Stimulated activated CD4-positive, alpha-beta T cell treated with anti-CD3 and anti-CD28 coated beads, TNF-alpha, amount 100 ng/mL, for 4 hours (primary cell): ENCODE measurements at regions not wholly inside any gene's neighbourhood (a gene's known extent, or its start where the extent isn't known, plus 50 kb on each side); places are given as distances from the start of the nearest gene placed in this dataset.
A peak's percentile ranks its signal among the peaks of the same experiment; 100 is the strongest.
"Not testable (repeated sequence)": the region's sequence is repeated elsewhere in the genome, so short reads cannot be mapped to it uniquely, and the experiment has no call there.

Experiments used
- DNase-seq, 3 experiments: peaks; one replicate each; pipeline ENCODE4 v3.0.0-alpha.2; 2020; ENCODE audit warnings: low read depth in 3 of 3

DNA sequence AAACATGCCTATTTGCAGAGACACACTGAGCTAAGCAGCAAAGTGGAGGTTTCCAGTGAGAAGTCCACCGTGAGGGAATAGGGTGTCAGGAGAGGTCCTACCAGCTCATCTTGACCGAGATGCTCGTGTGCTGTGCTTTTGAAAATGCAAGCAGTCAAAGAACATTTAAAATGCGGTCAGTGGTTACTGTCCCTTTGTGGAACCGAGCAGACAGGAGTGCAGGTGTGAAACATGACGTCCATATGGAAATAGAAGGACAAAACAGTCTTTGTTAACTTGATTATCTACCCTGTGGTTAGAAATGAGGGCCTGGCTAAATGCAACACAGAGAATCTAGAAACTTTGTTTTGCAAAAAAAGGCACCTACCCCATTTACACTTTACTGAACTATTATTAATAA, 473.3 kb downstream of the SPATA31A6 start:
- not testable (repeated sequence) for DNase-seq

DNA sequence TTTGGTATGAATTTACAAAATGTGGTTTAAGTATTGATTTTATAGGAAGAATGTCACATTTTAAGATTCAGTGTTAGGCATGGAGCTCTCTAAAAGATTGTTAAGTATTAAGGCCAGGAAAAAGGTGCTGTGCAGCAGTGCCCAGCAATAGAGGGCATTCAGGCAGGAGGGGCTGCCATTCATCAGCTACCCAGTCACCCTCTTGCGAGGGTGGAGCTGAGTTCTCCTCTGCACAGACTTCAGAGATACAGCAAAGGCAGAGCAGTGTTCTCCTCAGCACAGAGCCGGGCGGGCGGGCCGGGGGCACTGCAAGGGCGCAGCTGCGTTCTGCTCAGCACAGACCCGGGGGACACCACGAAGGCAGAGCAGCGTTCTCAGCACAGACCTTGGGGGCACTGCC, 474.0 kb downstream of the SPATA31A6 start:
- DNase-seq = not testable (repeated sequence)

DNA sequence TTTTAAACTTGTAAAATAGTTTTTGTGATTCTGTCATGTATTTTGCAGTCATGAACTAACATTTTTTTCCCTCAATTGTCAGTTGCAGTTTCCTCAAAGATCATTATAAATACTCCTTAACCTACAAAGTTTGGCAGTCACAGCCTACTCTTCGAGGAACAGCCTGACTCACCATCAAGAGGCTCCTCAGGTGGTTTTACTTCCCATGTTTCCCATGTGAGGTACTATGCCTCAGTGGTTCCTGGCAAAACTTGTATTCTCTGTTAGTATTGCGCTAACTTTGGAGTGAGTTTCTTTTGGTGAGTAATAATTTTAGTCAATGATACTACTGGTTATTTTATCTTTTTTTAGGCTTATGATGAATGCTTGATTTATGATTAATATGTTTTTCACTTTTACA, 513.7 kb downstream of the SPATA31A6 start:
- not testable (repeated sequence) for DNase-seq

DNA sequence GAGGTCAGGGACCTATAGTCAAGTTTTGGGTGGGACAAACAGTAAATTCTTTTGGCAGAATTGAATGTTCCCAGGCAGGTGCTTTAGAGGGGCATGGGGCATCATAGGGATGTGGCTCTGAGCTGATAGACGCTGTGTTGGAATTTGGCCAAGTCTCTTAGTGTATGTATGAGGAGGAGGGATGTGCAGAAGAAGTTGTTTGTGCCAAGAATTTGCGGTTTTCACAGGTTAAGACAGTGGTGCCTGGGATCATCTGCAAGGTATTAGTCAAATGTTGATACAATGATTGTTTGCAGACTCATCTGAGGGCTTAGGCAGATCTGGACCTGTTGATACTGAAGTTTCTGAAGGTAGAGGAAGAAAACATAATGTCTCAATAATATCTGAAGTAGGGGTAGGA, 519.4 kb downstream of the SPATA31A6 start:
- DNase-seq = not testable (repeated sequence)

DNA sequence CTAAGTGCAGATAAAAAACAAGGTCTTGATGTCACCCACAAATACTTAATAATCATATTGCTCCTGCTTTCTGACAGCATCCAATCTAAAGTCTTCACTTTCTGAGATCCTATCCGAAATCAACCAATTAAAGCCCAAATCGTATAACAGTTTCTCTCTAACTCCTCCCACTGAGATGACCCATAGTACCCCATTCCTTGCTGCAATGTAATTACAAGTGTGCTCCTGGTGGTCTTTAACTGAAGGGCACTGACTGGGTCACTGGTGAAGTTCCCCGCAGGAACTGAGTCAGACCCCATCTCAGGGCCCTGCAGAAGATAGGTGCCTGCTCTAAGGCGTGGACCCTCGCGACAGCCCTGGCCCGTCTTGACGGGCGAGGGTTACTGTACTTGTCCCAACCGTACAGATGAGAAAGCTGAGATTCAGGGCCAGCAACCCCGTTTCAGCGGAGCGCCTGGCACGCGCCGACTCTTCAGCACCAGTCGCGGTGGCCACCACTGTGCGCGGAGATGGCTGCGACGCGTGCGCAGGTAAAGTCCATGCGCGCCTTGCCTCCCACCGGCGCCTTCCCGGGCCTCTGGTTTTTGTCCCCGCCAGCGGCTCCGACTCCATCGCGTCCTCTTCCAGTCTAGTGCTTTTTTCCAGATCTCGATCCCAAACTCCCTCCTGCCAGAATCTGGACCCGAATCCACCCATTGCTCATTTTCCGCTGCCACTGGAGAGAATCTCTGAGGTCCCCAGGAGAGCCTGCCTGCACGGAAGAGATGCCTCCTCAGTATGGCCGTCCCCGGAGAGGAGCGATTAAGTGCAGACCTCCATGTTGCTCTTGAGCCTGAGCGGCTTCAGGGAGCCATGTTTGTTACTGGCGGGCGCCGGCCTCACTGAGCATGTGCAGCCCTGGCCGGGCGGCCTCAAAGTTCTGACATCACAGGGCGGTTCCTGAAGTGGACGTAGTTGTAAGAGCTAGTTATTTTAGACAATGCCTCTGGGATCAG, 541.7 kb downstream of the SPATA31A6 start:
- peak in 1 of 3 experiments; percentile 12 for DNase-seq

DNA sequence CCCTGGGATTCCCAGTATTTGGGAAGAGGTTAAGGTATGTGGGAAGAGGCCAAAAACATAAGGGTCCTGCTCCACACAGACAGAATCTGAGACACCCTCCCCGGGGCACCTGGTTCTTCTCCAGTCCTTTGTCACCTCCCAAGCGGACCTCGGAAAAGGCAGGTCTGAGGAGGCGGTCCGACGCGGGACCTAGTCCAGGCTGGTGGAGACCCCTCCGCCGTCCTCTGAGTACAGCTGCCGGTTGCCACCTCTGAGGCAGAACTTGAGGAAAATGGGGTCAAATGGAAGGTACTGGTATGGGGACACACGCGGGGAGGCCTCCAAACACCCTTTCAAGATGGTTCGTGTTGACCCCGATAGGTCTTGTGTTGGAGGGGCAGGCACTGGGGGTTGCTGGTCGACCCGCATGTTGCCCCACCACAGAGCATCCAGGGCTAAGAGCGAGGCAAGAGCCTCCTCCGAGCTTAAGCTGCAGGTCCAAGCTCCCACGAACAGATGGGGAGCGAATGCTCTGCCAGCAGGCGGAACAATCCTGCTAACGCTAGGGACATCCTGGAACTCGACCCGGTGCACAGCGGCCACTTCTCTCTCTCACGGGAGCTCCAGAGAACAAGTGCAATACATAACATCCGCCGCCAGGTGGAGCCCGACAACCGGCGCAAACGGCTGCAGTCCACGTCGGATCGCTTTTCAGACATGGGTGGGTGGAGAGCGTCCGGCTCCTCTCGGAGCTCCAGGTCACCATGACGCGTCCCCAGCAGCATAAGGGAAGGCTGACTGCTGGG, 559.8 kb downstream of the SPATA31A6 start:
- DNase-seq = peak; percentile 11 to 27 (median 16)

DNA sequence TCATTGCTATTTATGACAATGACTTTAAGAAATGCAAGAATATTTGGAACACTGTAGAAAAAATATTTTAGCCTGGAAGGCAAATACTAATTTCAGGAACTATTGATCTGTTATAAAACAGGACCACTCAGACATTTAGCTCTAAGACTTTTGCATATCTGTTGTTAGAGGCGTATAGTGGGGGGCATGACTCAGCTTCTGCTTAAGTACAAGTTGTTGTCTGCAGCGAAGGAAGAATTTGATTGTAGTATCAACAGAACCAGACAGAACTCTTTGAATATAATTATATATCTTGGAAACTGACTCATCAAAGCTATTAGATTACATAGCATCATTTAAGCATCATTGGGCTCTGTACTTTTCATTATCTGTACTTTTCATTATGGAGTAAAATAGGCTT, 573.8 kb downstream of the SPATA31A6 start:
- not testable (repeated sequence) for DNase-seq

DNA sequence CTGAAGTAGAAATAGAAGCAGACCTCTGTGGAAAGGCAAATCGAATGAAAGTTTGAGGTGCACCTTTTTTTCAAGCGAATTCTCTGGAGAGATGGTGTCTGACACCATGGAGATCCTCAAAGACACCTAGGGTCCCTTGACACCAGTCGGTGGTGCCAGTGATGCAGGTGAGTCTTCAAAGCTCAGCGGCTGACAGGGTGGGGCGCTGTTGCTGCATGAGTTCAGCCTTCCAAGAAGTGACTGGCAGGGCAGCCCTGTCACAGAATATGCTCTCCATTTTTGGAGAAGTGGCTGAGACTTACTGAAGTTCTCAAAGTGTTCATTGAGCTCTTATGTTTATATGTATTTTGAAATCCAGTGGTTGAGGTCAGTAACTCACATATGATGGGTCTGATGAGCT, 575.9 kb downstream of the SPATA31A6 start:
- not testable (repeated sequence) for DNase-seq

DNA sequence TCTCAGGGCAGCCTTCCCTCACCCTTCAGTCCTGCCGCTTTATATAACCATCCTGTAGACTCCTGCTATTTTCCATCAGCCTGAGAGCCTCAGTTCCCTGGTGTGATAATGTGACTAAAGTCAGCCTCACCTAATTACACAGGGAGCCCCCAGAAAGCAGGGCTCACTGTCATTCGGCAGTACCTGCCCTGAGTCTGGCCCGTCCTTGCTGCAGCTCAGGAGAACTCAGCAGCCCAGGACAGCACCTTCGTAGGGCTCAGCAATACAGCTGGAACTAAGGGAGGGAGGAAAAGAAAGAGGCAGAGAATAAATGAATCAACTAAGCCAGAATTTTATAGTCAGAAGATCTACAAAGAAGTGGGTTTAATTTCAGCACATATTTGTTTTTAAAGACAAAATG, 598.7 kb downstream of the SPATA31A6 start:
- not testable (repeated sequence) for DNase-seq

DNA sequence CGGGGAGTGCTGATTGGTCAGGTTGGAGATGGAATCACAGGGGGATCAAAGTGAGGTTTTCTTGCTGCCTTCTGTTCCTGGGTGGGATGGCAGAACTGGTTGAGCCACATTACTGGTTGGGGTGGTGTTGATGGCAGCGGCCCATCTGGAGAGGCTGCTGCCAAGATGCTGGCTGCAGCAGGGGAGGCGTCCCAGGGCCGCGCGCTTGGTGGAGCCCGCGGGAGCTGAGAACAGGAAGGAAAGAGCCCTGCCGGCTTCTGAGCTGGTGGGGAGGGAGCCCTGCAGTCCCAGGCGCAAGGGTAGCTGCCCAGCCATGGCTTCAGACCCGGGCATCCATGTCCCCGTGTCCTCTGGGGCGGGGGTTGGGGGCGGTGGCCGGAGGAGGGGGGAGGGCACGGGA, 609.3 kb downstream of the SPATA31A6 start:
- DNase-seq = not testable (repeated sequence)

DNA sequence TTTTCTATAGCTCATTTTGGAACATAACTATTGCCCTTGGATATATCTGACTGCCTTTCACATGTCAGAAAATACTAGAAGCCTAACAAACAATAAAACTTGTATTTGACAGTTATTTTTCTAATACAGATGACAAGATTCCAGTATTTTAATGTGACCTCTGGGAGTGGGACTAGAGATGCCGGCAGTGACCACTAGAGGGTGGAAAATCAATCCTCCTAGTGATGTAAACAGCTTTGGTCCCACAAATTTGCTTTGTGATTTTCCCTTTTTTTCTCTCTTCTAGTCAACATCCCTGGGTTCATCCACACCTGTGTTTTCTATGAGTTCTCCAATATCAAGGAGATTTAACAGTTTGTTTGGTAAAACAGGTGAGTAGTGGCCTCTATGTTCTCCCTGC, 615.1 kb downstream of the SPATA31A6 start:
- DNase-seq = not testable (repeated sequence)

DNA sequence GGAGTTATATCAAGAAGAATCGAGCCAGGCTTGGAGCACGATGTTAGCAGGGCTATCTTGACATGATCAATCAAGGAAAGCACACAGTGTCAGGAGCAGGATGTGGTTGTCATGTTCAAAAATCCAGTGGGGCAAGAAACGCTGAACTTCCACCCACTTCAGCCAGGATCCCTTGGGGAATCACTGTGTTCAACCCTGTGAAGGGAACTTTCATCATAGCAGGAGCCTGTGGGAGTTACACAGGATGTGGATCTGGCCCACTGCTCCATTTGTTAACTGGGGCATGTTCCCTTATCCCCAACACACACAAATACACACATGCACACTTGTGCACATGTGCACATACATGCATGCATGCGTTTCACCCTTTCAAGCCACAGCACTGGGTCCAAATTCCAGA, 619.3 kb downstream of the SPATA31A6 start:
- DNase-seq = not testable (repeated sequence)

DNA sequence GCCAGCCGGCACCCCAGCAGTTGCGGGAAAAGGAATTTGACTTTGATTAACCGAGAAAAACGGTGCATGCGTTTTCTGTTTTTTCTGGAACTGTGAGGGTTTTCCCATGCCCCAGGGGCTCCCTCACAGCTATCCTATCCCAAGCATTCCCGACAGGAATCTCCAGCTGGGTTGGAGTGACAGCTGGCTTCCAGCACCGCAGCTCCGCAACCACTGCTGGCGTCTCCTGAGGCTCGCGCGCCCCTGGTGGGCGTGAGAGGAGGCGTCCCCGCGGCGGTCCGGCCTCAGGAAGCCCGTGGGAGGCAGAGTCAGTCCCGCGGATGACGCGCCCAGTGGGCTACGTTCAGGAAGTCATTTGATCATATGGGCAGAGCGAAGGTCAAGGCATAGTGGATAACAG, 623.2 kb downstream of the SPATA31A6 start:
- not testable (repeated sequence) for DNase-seq

DNA sequence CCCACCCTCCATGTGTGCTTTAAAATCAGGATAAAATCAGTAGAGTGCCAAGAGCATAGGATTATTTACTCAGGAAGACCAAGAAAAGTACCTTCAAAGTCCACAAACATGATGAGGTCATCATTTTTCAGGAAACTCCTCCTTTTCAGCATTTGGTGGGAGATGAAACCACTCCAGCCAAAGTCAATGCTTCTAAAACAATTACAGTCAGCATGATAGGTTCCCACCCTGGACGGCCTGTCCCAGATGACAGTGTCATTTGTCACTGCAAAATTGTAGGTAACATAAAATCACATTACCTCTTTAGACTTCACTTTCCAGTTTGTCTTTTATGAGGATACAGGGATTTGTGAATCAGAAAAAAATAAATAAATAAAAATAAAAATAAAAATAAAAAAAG, 638.0 kb downstream of the SPATA31A6 start:
- DNase-seq = not testable (repeated sequence)

DNA sequence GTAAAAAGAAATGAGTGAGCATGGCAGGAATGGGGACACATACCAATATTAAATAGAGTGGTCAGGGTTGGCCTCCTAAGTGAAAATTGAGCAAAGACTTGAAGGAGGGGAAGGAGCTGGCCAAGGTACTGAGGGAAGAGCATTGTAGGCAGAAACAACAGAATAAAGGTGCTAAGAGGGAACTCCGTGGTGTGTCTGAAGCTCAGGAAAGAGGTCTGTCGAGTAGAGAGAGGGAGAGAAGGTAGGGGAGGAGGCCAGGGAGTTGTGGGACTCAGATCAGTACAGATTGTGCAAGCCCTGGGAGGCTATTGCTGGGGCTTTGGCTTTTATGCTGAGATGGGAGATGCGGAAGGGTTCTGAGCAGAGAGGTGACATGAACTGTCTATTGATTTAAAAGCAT, 664.7 kb downstream of the SPATA31A6 start:
- not testable (repeated sequence) for DNase-seq

DNA sequence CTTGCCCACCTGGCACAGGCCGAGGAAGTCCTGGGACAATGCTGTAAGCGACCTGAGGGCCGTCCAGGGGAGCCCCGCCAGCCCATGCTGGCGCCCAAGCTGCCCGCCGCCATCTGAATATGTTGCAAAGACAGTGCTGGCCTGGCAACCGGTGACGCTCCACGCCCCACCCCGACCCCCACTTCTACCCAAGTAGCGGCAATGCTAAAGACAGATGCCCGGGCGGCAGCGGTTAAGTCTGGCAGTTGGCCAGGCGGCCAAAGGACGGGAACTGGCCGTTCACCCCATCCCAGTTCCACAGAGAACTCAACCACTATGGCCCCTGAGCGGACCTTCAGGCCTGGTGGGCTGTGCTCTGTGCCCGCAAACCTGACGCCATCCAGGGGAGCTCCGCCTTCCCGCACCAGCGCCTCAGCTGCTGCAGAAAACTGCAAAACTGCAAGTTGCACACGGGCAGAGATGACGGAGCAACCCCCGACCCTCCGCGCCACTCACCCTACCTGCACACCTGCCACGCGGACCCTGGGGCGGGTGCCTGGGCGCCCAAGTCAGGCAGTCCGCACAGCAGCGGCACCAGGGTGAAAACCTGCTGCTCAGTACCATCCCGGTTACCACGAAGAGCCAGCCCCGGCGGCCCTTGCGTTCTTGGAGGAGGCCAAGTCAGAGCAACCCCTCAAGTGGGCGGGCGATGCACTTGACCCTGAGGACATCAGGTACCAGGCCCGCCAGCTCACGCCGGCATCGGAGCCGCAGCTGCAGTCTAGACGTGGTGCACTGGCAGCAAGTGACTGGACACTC, 667.6 kb downstream of the SPATA31A6 start:
- not testable (repeated sequence) for DNase-seq

DNA sequence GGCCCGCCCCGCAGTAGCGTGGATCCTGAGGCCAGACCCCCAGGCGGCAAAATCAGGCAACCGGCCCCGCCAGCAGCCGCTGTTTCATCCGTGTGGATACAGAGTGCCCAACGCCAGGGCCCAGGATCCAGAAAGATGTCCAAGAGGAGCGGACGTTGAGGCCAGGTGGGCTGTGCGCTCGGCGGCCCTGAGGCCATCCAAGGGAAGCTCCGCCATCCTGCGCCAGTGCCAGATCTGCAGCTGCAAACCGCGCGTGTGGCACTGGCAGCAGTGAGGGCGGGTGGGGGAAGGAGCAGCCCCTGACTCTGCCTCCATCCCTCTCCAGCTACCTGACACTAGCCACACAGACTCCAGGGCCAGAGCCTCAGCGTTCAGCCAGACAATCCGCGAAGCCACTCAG, 668.2 kb downstream of the SPATA31A6 start:
- not testable (repeated sequence) for DNase-seq

DNA sequence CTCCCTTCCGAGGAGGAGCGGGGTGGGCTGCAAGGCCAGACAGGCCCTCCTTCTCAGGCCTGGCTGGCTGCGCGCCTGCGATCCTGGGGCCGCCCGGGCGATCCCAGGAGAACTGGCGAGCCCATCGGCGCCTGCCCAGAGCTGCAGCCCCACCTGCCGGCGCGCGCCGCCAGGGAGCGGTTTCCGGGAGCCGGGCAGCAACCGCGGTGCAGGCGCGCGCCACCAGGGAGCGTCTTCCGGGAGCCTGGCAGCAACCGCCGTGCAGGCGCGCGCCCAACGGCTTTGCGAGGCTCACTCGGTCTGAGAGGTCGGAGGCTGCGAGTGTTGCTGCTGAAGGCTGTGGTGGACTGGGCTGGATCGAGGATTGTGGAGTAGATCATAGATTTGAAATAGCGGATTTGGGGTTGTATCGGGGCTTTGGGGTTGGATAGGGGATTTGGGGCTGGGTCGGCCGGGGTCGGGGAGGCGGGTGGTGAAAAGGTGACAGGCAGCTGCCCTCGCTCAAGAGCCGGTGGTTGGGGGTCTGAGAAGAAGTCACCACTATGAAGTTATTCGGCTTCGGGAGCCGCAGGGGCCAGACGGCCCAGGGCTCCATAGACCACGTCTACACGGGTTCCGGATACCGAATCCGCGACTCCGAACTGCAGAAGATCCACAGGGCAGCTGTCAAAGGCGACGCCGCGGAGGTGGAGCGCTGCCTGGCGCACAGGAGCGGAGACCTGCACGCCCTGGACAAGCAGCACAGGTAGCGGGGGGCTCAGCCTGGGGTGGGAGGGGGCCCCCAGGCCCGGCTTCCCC, 668.9 kb downstream of the SPATA31A6 start:
- DNase-seq = not testable (repeated sequence)

DNA sequence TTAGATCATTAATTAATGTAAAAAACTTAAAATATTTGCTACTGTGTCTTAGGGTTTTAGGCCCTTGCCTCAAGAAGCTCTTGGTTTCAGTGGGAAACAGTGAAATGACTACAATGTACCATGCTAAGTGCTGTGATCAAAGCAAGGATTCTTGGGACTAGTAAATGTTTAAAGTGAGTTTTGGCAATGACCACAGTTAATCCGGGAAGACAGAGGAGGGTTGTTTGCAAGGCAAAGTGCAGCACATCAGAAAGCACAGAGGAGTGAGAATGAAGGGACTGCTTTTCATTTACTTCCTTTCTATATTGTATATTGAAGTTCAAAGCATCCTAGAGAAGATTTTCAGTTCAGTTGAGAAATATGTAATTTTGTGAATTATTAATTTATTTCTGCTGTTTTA, 676.7 kb downstream of the SPATA31A6 start:
- DNase-seq = not testable (repeated sequence)

DNA sequence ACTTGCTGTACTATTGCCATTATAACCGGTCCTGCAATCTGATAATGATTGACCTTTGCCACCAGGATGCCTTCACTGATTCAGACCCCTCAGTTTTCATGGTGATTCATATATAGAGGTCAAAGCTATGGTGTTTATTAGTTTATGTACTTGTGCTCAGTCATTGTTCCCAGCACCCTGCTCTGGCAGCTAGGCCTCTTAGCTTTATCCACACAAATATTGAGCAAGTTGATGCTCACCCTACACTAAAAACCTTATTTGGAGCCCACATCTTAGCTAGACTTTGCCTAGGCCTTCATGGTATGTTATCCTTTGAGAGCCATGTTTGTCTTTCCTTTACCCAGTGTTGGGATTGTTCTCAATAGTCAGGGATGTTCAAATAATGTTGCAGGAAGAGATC, 679.0 kb downstream of the SPATA31A6 start:
- DNase-seq = not testable (repeated sequence)
